SH-SY5Y (cell line): ENCODE measurements at regions not wholly inside any gene's neighbourhood (a gene's known extent, or its start where the extent isn't known, plus 50 kb on each side); places are given as distances from the start of the nearest gene placed in this dataset.

Experiments used
- GATA2 ChIP-seq: IDR thresholded peaks from 2 replicates; pipeline ENCODE4 v1.6.1; 2011; ENCODE audit warnings: mild to moderate bottlenecking, low read depth, low read length
- GATA3 ChIP-seq: IDR thresholded peaks from 2 replicates; pipeline ENCODE4 v1.6.1; 2011; ENCODE audit warnings: low read depth, mild to moderate bottlenecking, low read length, moderate library complexity

GRCh38 chr15:57859130-57859685 is 152.7 kb downstream of the POLR2M start:
- no peak for TF ChIP-seq GATA2
- TF ChIP-seq GATA3: no peak
